Thyroid gland (tissue), 4 donors: ENCODE measurements at regions not wholly inside any gene's neighbourhood (a gene's known extent, or its start where the extent isn't known, plus 50 kb on each side); places are given as distances from the start of the nearest gene placed in this dataset.

Experiments
- DNase-seq, 2 donors: peaks; one replicate each; pipeline ENCODE4 v3.0.0-alpha.2; 2019
- H3K27ac ChIP-seq, 3 donors: fragments of 200-600 bp; sonication (generic); 1 replicate in 2 of 3; 2 replicates in 1 of 3; pipeline ENCODE4 v1.5.1; 2016 to 2019; ENCODE audit warnings: mild to moderate bottlenecking in 1 of 3, moderate library complexity in 1 of 3
- H3K27me3 ChIP-seq: fragments of 200-600 bp; sonication (generic); one replicate; pipeline ENCODE4 v1.5.1; 2019
- H3K36me3 ChIP-seq, 2 donors: fragments of 200-600 bp; sonication (generic); one replicate each; pipeline ENCODE4 v1.5.1; 2016 to 2019
- H3K4me1 ChIP-seq, 2 donors: fragments of 200-600 bp; sonication (generic); one replicate each; pipeline ENCODE4 v1.5.1; 2017 to 2019
- H3K4me3 ChIP-seq, 3 donors: fragments of 200-600 bp; sonication (generic); replicated peaks in 1 of 3; 1 replicate in 2 of 3; 2 replicates in 1 of 3; pipeline ENCODE4 v1.5.1; 2016; ENCODE audit warnings: mild to moderate bottlenecking in 1 of 3
- H3K9me3 ChIP-seq: fragments of 200-600 bp; sonication (generic); one replicate; pipeline ENCODE4 v1.5.1; 2017
- CTCF ChIP-seq, 6 experiments: fragments of 200-600 bp in 3 of 6; fragments of 450-650 bp in 3 of 6; sonication (generic) in 3 of 6; IDR thresholded peaks; one replicate each; pipeline ENCODE4 v1.5.1; 2016 to 2019; ENCODE audit warnings: antibody characterized with exemption in 6 of 6, mild to moderate bottlenecking in 2 of 6, inconsistent platforms in 1 of 6, moderate library complexity in 1 of 6
- POLR2A ChIP-seq, 2 donors: fragments of 450-650 bp; IDR thresholded peaks; one replicate each; pipeline ENCODE4 v1.6.1; 2017; ENCODE audit warnings: antibody characterized with exemption in 2 of 2, mild to moderate bottlenecking in 2 of 2, moderate library complexity in 1 of 2
- whole genome bisulfite sequencing, 2 donors: methylation state at CpG; one replicate each; pipeline ENCODE4 v1.1.5; 2017; 5-methylcytosine and 5-hydroxymethylcytosine counted together
- intact Hi-C: fragments of 100-400 bp; cut with DNase I; formaldehyde crosslinking; loops from one replicate; pipeline ENCODE4 v1.15.1; 2023

- Histone ChIP-seq H3K27ac (peak overlapping the region; percentile 66 to 91 (median 85)), H3K27me3 (no peaks in the 10 kb centered on the region), H3K9me3 (no peaks in the 10 kb centered on the region), H3K36me3 (no peaks in the 10 kb centered on the region), H3K4me3 (no peak overlapping the region), H3K4me1 (peaks cover 0 to 18% of the 10 kb centered on the region in 2 donors)
- 16 to 25% methylated on average over 8 of the region's 8 CpGs for WGBS, 2 donors
- TF ChIP-seq POLR2A (IDR thresholded peaks at IDR 0.05) (no peak), CTCF (IDR thresholded peaks at IDR 0.05) (peak in 1 of 6 experiments; percentile 16)
- intact Hi-C loops, result no loop called here
- DNase-seq, result peak; percentile 79 to 84
Observed at GRCh38 chr10:21336476-21337170, 188.9 kb downstream of the SKIDA1 start.

- peak; percentile 34 to 57 for DNase-seq
- Histone ChIP-seq H3K27ac (peak overlapping the region in 1 of 3 donors; percentile 55), H3K4me1 (peaks cover 0 to 28% of the 10 kb centered on the region in 2 donors), H3K4me3 (no peak overlapping the region), H3K36me3 (no peaks in the 10 kb centered on the region), H3K9me3 (no peaks in the 10 kb centered on the region), H3K27me3 (no peaks in the 10 kb centered on the region)
- TF ChIP-seq POLR2A (IDR thresholded peaks at IDR 0.05) (no peak), CTCF (IDR thresholded peaks at IDR 0.05) (no peak)
- intact Hi-C loops, result no loop called here
- WGBS, 2 donors, result 66 to 75% methylated on average over 14 of the region's 14 CpGs
Observed at GRCh38 chr10:21334891-21335696, 190.4 kb downstream of the SKIDA1 start.

- no peak for DNase-seq
- Histone ChIP-seq H3K9me3 (no peaks in the 10 kb centered on the region), H3K27ac (no peak overlapping the region), H3K36me3 (no peaks in the 10 kb centered on the region), H3K4me1 (peaks cover 0 to 29% of the 10 kb centered on the region in 2 donors), H3K27me3 (no peaks in the 10 kb centered on the region), H3K4me3 (no peak overlapping the region)
- TF ChIP-seq CTCF (IDR thresholded peaks at IDR 0.05), result no peak
- no peak for TF ChIP-seq POLR2A (IDR thresholded peaks at IDR 0.05)
- 47 to 56% methylated on average over 6 of the region's 6 CpGs for WGBS, 2 donors
- intact Hi-C loops, result no loop called here
Observed at GRCh38 chr10:21330628-21331020, 194.9 kb downstream of the SKIDA1 start.

GRCh38 chr10:21329995-21330627 lies 195.4 kb downstream of the SKIDA1 start:
- H3K4me1 ChIP-seq, result peaks cover 0 to 29% of the 10 kb centered on the region in 2 donors
- no peaks in the 10 kb centered on the region for H3K9me3 ChIP-seq
- intact Hi-C loops, result no loop called here
- H3K27ac ChIP-seq, result peak overlapping the region in 2 of 3 donors; percentile 10 to 63
- no peaks in the 10 kb centered on the region for H3K36me3 ChIP-seq
- 51 to 58% methylated on average over 4 of the region's 4 CpGs for WGBS, 2 donors
- H3K4me3 ChIP-seq, result no peak overlapping the region
- H3K27me3 ChIP-seq, result no peaks in the 10 kb centered on the region
- TF ChIP-seq POLR2A (IDR thresholded peaks at IDR 0.05) (no peak), CTCF (IDR thresholded peaks at IDR 0.05) (no peak)
- DNase-seq, result peak; percentile 48 to 66
